ENCODE measurements at regions not wholly inside any gene's neighbourhood (a gene's known extent, or its start where the extent isn't known, plus 50 kb on each side); places are given as distances from the start of the nearest gene placed in this dataset.
"Not testable (repeated sequence)": the region's sequence is repeated elsewhere in the genome, so short reads cannot be mapped to it uniquely, and the experiment has no call there.

GRCh38 chr5:113749334-113749733, 235.8 kb downstream of the YTHDC2 start:
- TF ChIP-seq CSRNP3 (CRISPR knock-in tag; IDR thresholded peaks at IDR 0.05) (no peak), GLIS3 (CRISPR knock-in tag; IDR thresholded peaks at IDR 0.05) (no peak), SNAI2 (CRISPR knock-in tag; IDR thresholded peaks at IDR 0.05) (no peak), ZNF565 (CRISPR knock-in tag; conservative IDR thresholded peaks at IDR 0.05; ENCODE audit: low read depth) (no peak), ZC3H10 (CRISPR knock-in tag; IDR thresholded peaks at IDR 0.05) (no peak), ZNF70 (CRISPR knock-in tag; IDR thresholded peaks at IDR 0.05) (no peak), ZFP3 (CRISPR knock-in tag; IDR thresholded peaks at IDR 0.05) (no peak), ZFP30 (CRISPR knock-in tag; IDR thresholded peaks at IDR 0.05) (no peak), ARNTL (CRISPR knock-in tag; IDR thresholded peaks at IDR 0.05; ENCODE audit: borderline replicate concordance, low read depth) (no peak), BACH2 (CRISPR knock-in tag; IDR thresholded peaks at IDR 0.05; ENCODE audit: borderline replicate concordance) (no peak), CREB5 (CRISPR knock-in tag; IDR thresholded peaks at IDR 0.05; ENCODE audit: low read depth) (no peak)

GRCh38 chr5:113753182-113753581, 239.7 kb downstream of the YTHDC2 start:
- not testable (repeated sequence) for ATAC-seq

More at GRCh38 chr5:113749334-113749733, 235.8 kb downstream of the YTHDC2 start:
- ATAC-seq = no peak

GRCh38 chr5:113755516-113755915, 242.0 kb downstream of the YTHDC2 start:
- no peak for TF ChIP-seq ISL1 (CRISPR knock-in tag; IDR thresholded peaks at IDR 0.05)
- TF ChIP-seq ZNF8 (CRISPR knock-in tag; IDR thresholded peaks at IDR 0.05) = no peak
- TF ChIP-seq TSHZ2 (CRISPR knock-in tag; IDR thresholded peaks at IDR 0.05) = no peak
- TF ChIP-seq CSRNP3 (CRISPR knock-in tag; IDR thresholded peaks at IDR 0.05) = no peak
- TF ChIP-seq TCF4 (CRISPR knock-in tag; IDR thresholded peaks at IDR 0.05; ENCODE audit: borderline replicate concordance) = no peak
- TF ChIP-seq POU6F1 (CRISPR knock-in tag; IDR thresholded peaks at IDR 0.05; ENCODE audit: borderline replicate concordance, low read depth) = no peak
- TF ChIP-seq ZNF70 (CRISPR knock-in tag; IDR thresholded peaks at IDR 0.05) = no peak
- TF ChIP-seq RARB (CRISPR knock-in tag; IDR thresholded peaks at IDR 0.05) = no peak
- TF ChIP-seq PATZ1 (CRISPR knock-in tag; IDR thresholded peaks at IDR 0.05; ENCODE audit: borderline replicate concordance) = no peak
- no peak for TF ChIP-seq SNAI2 (CRISPR knock-in tag; IDR thresholded peaks at IDR 0.05)
- no peak for TF ChIP-seq ZFP3 (CRISPR knock-in tag; IDR thresholded peaks at IDR 0.05)
- TF ChIP-seq ZFP30 (CRISPR knock-in tag; IDR thresholded peaks at IDR 0.05) = no peak
- TF ChIP-seq TOX (CRISPR knock-in tag; IDR thresholded peaks at IDR 0.05; ENCODE audit: borderline replicate concordance) = no peak
- TF ChIP-seq BACH2 (CRISPR knock-in tag; IDR thresholded peaks at IDR 0.05; ENCODE audit: borderline replicate concordance) = no peak
- no peak for TF ChIP-seq PPARA (CRISPR knock-in tag; IDR thresholded peaks at IDR 0.05; ENCODE audit: borderline replicate concordance)
- TF ChIP-seq ARNTL (CRISPR knock-in tag; IDR thresholded peaks at IDR 0.05; ENCODE audit: borderline replicate concordance, low read depth) = no peak
- TF ChIP-seq ZNF565 (CRISPR knock-in tag; conservative IDR thresholded peaks at IDR 0.05; ENCODE audit: low read depth) = no peak
- TF ChIP-seq ZC3H10 (CRISPR knock-in tag; IDR thresholded peaks at IDR 0.05) = no peak
- TF ChIP-seq OSR1 (CRISPR knock-in tag; IDR thresholded peaks at IDR 0.05) = no peak
- ATAC-seq = no peak

All from SK-N-SH treated with all-trans-retinoic acid at 6 μM for 48 hours (cell line).